ENCODE measurements at regions not wholly inside any gene's neighbourhood (a gene's known extent, or its start where the extent isn't known, plus 50 kb on each side); places are given as distances from the start of the nearest gene placed in this dataset.

DNA sequence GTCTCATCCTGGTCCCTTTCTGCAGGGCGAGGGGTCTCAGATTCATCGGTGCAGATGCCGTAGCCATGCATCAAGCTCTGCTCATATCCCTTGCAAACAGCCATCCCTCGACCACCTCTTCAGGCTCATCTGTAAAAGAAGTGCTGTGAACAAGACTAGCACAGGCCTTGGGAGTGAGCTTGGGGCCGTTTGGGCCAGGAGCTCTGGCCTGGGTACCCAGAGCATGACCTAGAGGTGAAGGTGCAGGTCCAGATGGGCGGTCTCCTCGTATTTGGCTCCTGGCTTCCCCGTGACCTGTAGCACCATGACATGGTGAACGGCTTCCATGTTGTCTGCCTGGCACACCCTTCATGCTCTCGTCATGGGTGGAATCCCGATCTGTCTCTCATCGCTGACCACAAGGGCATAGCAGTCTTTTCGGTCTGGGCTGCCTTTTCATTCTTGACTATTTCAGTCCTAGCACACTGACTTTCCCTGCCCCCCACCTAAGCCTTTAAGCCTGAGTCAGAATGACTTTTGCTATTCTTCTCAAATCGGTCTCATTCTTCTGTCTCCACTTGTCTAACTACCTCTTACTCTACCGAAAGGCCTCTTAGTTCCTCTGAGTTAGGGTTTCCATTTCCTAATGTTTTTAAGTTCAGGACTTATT is 216.0 kb downstream of the FOXL1 start:
- TF ChIP-seq, protein P1, sequence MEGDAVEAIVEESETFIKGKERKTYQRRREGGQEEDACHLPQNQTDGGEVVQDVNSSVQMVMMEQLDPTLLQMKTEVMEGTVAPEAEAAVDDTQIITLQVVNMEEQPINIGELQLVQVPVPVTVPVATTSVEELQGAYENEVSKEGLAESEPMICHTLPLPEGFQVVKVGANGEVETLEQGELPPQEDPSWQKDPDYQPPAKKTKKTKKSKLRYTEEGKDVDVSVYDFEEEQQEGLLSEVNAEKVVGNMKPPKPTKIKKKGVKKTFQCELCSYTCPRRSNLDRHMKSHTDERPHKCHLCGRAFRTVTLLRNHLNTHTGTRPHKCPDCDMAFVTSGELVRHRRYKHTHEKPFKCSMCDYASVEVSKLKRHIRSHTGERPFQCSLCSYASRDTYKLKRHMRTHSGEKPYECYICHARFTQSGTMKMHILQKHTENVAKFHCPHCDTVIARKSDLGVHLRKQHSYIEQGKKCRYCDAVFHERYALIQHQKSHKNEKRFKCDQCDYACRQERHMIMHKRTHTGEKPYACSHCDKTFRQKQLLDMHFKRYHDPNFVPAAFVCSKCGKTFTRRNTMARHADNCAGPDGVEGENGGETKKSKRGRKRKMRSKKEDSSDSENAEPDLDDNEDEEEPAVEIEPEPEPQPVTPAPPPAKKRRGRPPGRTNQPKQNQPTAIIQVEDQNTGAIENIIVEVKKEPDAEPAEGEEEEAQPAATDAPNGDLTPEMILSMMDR (IDR thresholded peaks at IDR 0.05): no peak
- TF ChIP-seq POLR2A (IDR thresholded peaks at IDR 0.05): no peak

Data from heart left ventricle (tissue), 13 donors.